ENCODE measurements at regions not wholly inside any gene's neighbourhood (a gene's known extent, or its start where the extent isn't known, plus 50 kb on each side); places are given as distances from the start of the nearest gene placed in this dataset.
"Not testable (repeated sequence)": the region's sequence is repeated elsewhere in the genome, so short reads cannot be mapped to it uniquely, and the experiment has no call there.

DNA sequence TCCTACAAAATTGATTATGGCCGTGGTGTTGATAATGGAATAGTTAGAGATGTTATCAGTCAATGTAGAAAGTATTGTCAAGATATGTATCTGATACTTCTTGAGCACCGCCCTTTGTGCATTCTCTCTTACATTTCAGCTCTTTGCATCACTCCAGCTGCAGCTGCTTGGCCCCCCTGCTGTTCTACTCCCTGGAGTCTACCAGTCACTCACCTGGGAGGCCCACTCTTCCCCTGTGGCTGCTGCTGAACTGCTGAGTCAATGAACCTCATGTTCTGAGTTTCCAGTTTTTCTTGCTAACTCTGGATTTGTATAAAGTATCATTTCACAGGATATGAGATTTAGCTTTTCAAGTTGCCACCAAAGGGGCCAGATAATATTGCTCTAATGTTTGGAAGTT lies 312.8 kb upstream of the SLC16A7 start:
- no peaks in the 10 kb centered on the region for H3K27me3 Mint-ChIP-seq
- H3K9me3 ChIP-seq (ENCODE audit: control insufficient read depth in 1 of 2, insufficient read depth in 1 of 2, low read length in 2 of 2), result no peaks in the 10 kb centered on the region
- peaks cover 4% of the 10 kb centered on the region for H3K9me3 Mint-ChIP-seq
- no peaks in the 10 kb centered on the region for H3K4me1 Mint-ChIP-seq (ENCODE audit: low read depth)
- no peaks in the 10 kb centered on the region for H3K27me3 ChIP-seq (ENCODE audit: control insufficient read depth in 1 of 2, insufficient read depth in 2 of 2, low read length in 2 of 2)
- DNase-seq, result no peak
- ATAC-seq (ENCODE audit: poor library complexity), result no peak
- no peaks in the 10 kb centered on the region for H3K36me3 ChIP-seq (ENCODE audit: insufficient read depth, low read length)
- no peak overlapping the region for H3K4me3 Mint-ChIP-seq
- no peaks in the 10 kb centered on the region for H3K36me3 Mint-ChIP-seq (ENCODE audit: low read depth)
- TF ChIP-seq, protein P1, sequence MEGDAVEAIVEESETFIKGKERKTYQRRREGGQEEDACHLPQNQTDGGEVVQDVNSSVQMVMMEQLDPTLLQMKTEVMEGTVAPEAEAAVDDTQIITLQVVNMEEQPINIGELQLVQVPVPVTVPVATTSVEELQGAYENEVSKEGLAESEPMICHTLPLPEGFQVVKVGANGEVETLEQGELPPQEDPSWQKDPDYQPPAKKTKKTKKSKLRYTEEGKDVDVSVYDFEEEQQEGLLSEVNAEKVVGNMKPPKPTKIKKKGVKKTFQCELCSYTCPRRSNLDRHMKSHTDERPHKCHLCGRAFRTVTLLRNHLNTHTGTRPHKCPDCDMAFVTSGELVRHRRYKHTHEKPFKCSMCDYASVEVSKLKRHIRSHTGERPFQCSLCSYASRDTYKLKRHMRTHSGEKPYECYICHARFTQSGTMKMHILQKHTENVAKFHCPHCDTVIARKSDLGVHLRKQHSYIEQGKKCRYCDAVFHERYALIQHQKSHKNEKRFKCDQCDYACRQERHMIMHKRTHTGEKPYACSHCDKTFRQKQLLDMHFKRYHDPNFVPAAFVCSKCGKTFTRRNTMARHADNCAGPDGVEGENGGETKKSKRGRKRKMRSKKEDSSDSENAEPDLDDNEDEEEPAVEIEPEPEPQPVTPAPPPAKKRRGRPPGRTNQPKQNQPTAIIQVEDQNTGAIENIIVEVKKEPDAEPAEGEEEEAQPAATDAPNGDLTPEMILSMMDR (IDR thresholded peaks at IDR 0.05), result no peak
- H3K4me3 ChIP-seq (ENCODE audit: low read length), result no peak overlapping the region
- intact Hi-C loops (cut with DNase I, micrococcal nuclease), result no loop called here
- no peaks in the 10 kb centered on the region for H3K4me1 ChIP-seq (ENCODE audit: insufficient read depth, low read length)
- H3K27ac ChIP-seq (ENCODE audit: low read depth in 1 of 2, low read length in 2 of 2), result no peak overlapping the region
- ChIA-PET CTCF (no interaction called here), POLR2A (no interaction called here)
- no peak overlapping the region for H3K27ac Mint-ChIP-seq

DNA sequence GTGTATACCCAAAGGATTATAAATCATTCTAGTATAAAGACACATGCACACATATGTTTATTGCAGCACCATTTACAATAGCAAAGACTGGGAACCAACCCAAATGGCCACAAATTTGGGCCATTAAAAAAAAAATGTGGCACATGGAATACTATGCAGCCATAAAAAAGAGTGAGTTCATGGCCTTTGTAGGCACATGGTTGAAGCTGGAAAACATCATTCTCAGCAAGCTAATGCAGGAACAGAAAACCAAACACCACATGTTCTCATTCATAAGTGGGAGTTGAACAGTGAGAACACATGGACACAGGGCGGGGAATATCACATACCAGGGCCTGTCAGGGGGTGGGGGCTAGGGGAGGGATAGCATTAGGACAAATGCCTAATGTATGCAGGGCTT lies 322.3 kb upstream of the SLC16A7 start:
- H3K4me1 ChIP-seq (ENCODE audit: insufficient read depth, low read length); H3K36me3 Mint-ChIP-seq (ENCODE audit: low read depth); POLR2A ChIA-PET; H3K4me3 ChIP-seq (ENCODE audit: low read length); H3K4me1 Mint-ChIP-seq (ENCODE audit: low read depth); H3K9me3 Mint-ChIP-seq; H3K27me3 Mint-ChIP-seq; H3K27ac ChIP-seq (ENCODE audit: low read depth in 1 of 2, low read length in 2 of 2); H3K27ac Mint-ChIP-seq; CTCF ChIA-PET; H3K4me3 Mint-ChIP-seq; ATAC-seq (ENCODE audit: poor library complexity); H3K9me3 ChIP-seq (ENCODE audit: control insufficient read depth in 1 of 2, insufficient read depth in 1 of 2, low read length in 2 of 2); H3K36me3 ChIP-seq (ENCODE audit: insufficient read depth, low read length); H3K27me3 ChIP-seq (ENCODE audit: control insufficient read depth in 1 of 2, insufficient read depth in 2 of 2, low read length in 2 of 2); DNase-seq; intact Hi-C loops (cut with DNase I, micrococcal nuclease): not testable (repeated sequence)

DNA sequence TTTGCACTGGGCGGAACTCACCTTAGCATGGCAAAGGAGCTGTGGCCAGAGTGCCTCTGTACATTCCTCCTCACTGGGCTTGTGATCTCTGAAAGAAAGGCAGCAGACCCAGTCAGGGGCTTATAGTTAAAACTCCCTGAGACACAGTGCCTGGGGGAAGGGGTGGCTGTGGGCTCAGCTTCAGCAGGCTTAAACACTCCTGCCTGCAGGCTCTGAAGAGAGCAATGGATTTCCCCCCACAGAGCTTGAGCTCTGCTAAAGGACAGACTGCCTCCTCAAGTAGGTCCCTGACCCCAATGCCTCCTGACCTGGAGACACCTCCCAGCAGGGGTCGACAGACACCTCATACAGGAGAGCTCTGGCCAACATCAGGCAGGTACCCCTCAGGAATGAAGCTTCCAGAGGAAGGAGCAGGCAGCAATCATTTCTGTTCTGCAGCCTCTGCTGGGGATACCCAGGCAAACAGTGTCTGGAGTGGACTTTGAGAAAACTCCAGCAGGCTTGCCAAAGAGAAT lies 327.5 kb upstream of the SLC16A7 start:
- H3K4me3 Mint-ChIP-seq, result no peak overlapping the region
- peaks cover 5% of the 10 kb centered on the region for H3K9me3 Mint-ChIP-seq
- H3K27me3 ChIP-seq (ENCODE audit: control insufficient read depth in 1 of 2, insufficient read depth in 2 of 2, low read length in 2 of 2), result no peaks in the 10 kb centered on the region
- H3K36me3 Mint-ChIP-seq (ENCODE audit: low read depth), result no peaks in the 10 kb centered on the region
- no peak for ATAC-seq (ENCODE audit: poor library complexity)
- TF ChIP-seq, protein P1 (IDR thresholded peaks at IDR 0.05), result no peak
- H3K9me3 ChIP-seq (ENCODE audit: control insufficient read depth in 1 of 2, insufficient read depth in 1 of 2, low read length in 2 of 2), result no peaks in the 10 kb centered on the region
- ChIA-PET CTCF (no interaction called here), POLR2A (no interaction called here)
- no peak overlapping the region for H3K27ac ChIP-seq (ENCODE audit: low read depth in 1 of 2, low read length in 2 of 2)
- intact Hi-C loops (cut with DNase I, micrococcal nuclease), result no loop called here
- H3K4me1 ChIP-seq (ENCODE audit: insufficient read depth, low read length), result no peaks in the 10 kb centered on the region
- no peak for DNase-seq
- no peak overlapping the region for H3K4me3 ChIP-seq (ENCODE audit: low read length)
- H3K27me3 Mint-ChIP-seq, result no peaks in the 10 kb centered on the region
- no peaks in the 10 kb centered on the region for H3K4me1 Mint-ChIP-seq (ENCODE audit: low read depth)
- no peaks in the 10 kb centered on the region for H3K36me3 ChIP-seq (ENCODE audit: insufficient read depth, low read length)
- H3K27ac Mint-ChIP-seq, result no peak overlapping the region

DNA sequence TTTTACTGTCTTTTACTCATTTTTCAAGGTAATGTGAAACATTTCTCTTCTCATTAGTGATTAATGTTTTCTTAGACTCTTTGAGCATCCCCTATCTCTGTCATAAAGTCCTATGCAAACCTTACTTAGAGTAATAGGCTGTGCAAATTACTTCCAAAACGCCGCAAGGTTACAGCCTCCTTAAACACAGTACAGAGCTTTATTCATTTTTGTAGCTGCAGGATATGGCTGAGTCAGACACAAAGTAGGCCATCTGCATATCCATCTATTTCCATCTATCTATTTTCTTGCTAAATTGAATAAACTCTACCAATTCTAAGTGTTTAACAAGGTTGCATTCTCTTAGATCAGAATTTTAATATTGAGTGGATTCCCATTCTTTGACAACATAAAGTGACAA lies 335.6 kb upstream of the SLC16A7 start:
- Histone ChIP-seq H3K4me1 (ENCODE audit: insufficient read depth, low read length) (no peaks in the 10 kb centered on the region), H3K36me3 (ENCODE audit: insufficient read depth, low read length) (no peaks in the 10 kb centered on the region), H3K27ac (ENCODE audit: low read depth in 1 of 2, low read length in 2 of 2) (no peak overlapping the region), H3K4me3 (ENCODE audit: low read length) (no peak overlapping the region), H3K27me3 (ENCODE audit: control insufficient read depth in 1 of 2, insufficient read depth in 2 of 2, low read length in 2 of 2) (no peaks in the 10 kb centered on the region), H3K9me3 (ENCODE audit: control insufficient read depth in 1 of 2, insufficient read depth in 1 of 2, low read length in 2 of 2) (no peaks in the 10 kb centered on the region)
- intact Hi-C loops (cut with DNase I, micrococcal nuclease), result no loop called here
- Mint-ChIP-seq H3K27ac (no peak overlapping the region), H3K27me3 (no peaks in the 10 kb centered on the region), H3K4me1 (ENCODE audit: low read depth) (no peaks in the 10 kb centered on the region), H3K9me3 (peaks cover 3% of the 10 kb centered on the region), H3K36me3 (ENCODE audit: low read depth) (no peaks in the 10 kb centered on the region), H3K4me3 (no peak overlapping the region)
- POLR2A ChIA-PET, result no interaction called here
- TF ChIP-seq, protein P1 (IDR thresholded peaks at IDR 0.05), result no peak
- CTCF ChIA-PET, result no interaction called here
- ATAC-seq (ENCODE audit: poor library complexity) (no peak), DNase-seq (no peak)
